K562 (cell line): ENCODE measurements at regions not wholly inside any gene's neighbourhood (a gene's known extent, or its start where the extent isn't known, plus 50 kb on each side); places are given as distances from the start of the nearest gene placed in this dataset.

Experiments
- ATAC-seq: fragments of 200-7000 bp; cut with Tn5 transposase; 3 replicates; pipeline ENCODE4 v1.9.1; 2020; ENCODE audit warnings: moderate library complexity
- BruUV-seq: library from RNA; stranded (reverse); fragments of 400-500 nt; replicated peaks from 2 replicates; lab custom pipeline; 2021; lab: Mats Ljungman, UMichigan
- CTCF ChIA-PET: fragments of 300-600 bp; formaldehyde crosslinking; extraction: SDS; loops from one replicate; lab custom pipeline; 2021; ENCODE audit warnings: low intra/inter-chr PET ratio; lab: Yijun Ruan, JAX
- POLR2A ChIA-PET: fragments of 300-600, 350-650 bp; sonication (Branson Sonifier 250); formaldehyde crosslinking; extraction: SDS; loops from one replicate; lab custom pipeline; 2021; ENCODE audit warnings: antibody characterized with exemption, inconsistent platforms; lab: Yijun Ruan, JAX
- DNase-seq, 4 experiments: peaks; one replicate each; pipeline versions ENCODE4 v3.0.0 to v3.0.0-alpha.2; 2011 to 2018; ENCODE audit warnings: low spot score in 3 of 4, mixed read lengths in 3 of 4; ENCODE audit errors: extremely low read depth in 1 of 4
- FAIRE-seq: peaks from 2 replicates; lab custom pipeline; 2011; peaks lifted over from hg19 to GRCh38; lab: Jason Lieb, UNC
- H2AFZ ChIP-seq: 2 replicates; pipeline ENCODE4 v1.6.0; 2011; ENCODE audit warnings: low read depth, low read length, control low read depth, inconsistent platforms
- H3K27ac ChIP-seq: fragments of 200-600 bp; 3 replicates; pipeline ENCODE4 v1.8.0; 2011; ENCODE audit warnings: low read depth, mild to moderate bottlenecking, control low read depth, inconsistent platforms, low read length, moderate library complexity, mixed read lengths; ENCODE audit errors: extremely low read depth
- H3K27me3 ChIP-seq, 2 experiments: fragments of 300-600 bp in 1 of 2; 2 replicates in 1 of 2; 3 replicates in 1 of 2; pipeline versions ENCODE4 v1.6.0 to v1.8.0; 2011; ENCODE audit warnings: inconsistent platforms in 2 of 2, low read length in 2 of 2, mild to moderate bottlenecking in 1 of 2, mixed read lengths in 1 of 2, moderate library complexity in 1 of 2; ENCODE audit not compliant: control insufficient read depth in 2 of 2, insufficient read depth in 2 of 2
- H3K36me3 ChIP-seq: fragments of 300-600 bp; 3 replicates; pipeline ENCODE4 v1.8.0; 2011; ENCODE audit warnings: mild to moderate bottlenecking, low read length, inconsistent platforms; ENCODE audit not compliant: control insufficient read depth, insufficient read depth
- H3K4me1 ChIP-seq, 2 experiments: fragments of 200-600 bp in 1 of 2; replicated peaks in 1 of 2; 2 replicates in 1 of 2; 3 replicates in 1 of 2; pipeline versions ENCODE4 v1.5.1 to v1.8.0; 2011; ENCODE audit warnings: inconsistent platforms in 2 of 2, low read length in 2 of 2, mild to moderate bottlenecking in 1 of 2, mixed read lengths in 1 of 2, moderate library complexity in 1 of 2; ENCODE audit not compliant: control insufficient read depth in 2 of 2, insufficient read depth in 2 of 2
- H3K4me2 ChIP-seq: 2 replicates; pipeline ENCODE4 v1.6.1; 2011; ENCODE audit warnings: low read length, control low read depth, inconsistent platforms, mixed read lengths; ENCODE audit not compliant: insufficient read depth
- H3K4me3 ChIP-seq: fragments of 200-600 bp; sonication (generic), shearing (Covaris generic); 2 replicates; pipeline ENCODE4 v1.5.1; 2016; ENCODE audit warnings: control low read depth, inconsistent platforms
- H3K79me2 ChIP-seq: fragments of 200-600 bp; 3 replicates; pipeline ENCODE4 v1.8.0; 2011; ENCODE audit warnings: low read length, inconsistent platforms; ENCODE audit not compliant: control insufficient read depth, insufficient read depth
- H3K9ac ChIP-seq, 2 experiments: 2 replicates each; pipeline versions ENCODE4 v1.6.0 to v1.6.1; 2011; ENCODE audit warnings: low read depth in 2 of 2, low read length in 2 of 2, control low read depth in 1 of 2, inconsistent platforms in 1 of 2, mild to moderate bottlenecking in 1 of 2, mixed read lengths in 1 of 2; ENCODE audit not compliant: insufficient read depth in 1 of 2
- H3K9me1 ChIP-seq: one replicate; pipeline ENCODE4 v1.6.0; 2011; ENCODE audit warnings: inconsistent platforms, mild to moderate bottlenecking, low read length, moderate library complexity; ENCODE audit not compliant: control insufficient read depth, insufficient read depth
- H3K9me3 ChIP-seq: replicated peaks from 2 replicates; pipeline ENCODE4 v1.5.1; 2011; ENCODE audit warnings: low read depth, low read length, inconsistent platforms; ENCODE audit not compliant: control insufficient read depth, insufficient read depth
- H4K20me1 ChIP-seq: replicated peaks from 2 replicates; pipeline ENCODE4 v1.6.1; 2011; ENCODE audit warnings: low read length, inconsistent platforms, mixed read lengths; ENCODE audit not compliant: control insufficient read depth, insufficient read depth
- EWSR1 ChIP-seq: fragments of 450-650 bp; IDR thresholded peaks from 2 replicates; pipeline ENCODE4 v1.6.1; 2018; ENCODE audit warnings: borderline replicate concordance, mild to moderate bottlenecking, low read depth, moderate library complexity; ENCODE audit not compliant: partially characterized antibody
- IRF2 ChIP-seq: sonication (generic); formaldehyde crosslinking; IDR thresholded peaks from 2 replicates; pipeline ENCODE4 v1.8.1; 2022; ENCODE audit warnings: mild to moderate bottlenecking, missing genetic modification reagents
- MAFG ChIP-seq: fragments of 450-650 bp; conservative IDR thresholded peaks from 2 replicates; pipeline ENCODE4 v1.6.1; 2016; ENCODE audit warnings: missing genetic modification characterization, missing compliant biosample characterization
- PHB2 ChIP-seq: fragments of 450-650 bp; IDR thresholded peaks from 2 replicates; pipeline ENCODE4 v1.6.1; 2017; ENCODE audit warnings: low read depth
- WGBS: fragments of 100-300 bp; shearing (Covaris generic); methylation state at CpG from one replicate; pipeline ENCODE4 v1.1.6; 2016; ENCODE audit warnings: low coverage, mixed read lengths; ENCODE audit not compliant: insufficient coverage; ENCODE audit errors: missing lambda C conversion rate; 5-methylcytosine and 5-hydroxymethylcytosine counted together
- in situ Hi-C: fragments of 300-500 bp; cut with MboI; formaldehyde crosslinking; loops from 4 replicates; pipeline ENCODE4 v1.15.0; 2018; ENCODE audit warnings: inconsistent platforms, mixed read lengths
- intact Hi-C: fragments of 100-400 bp; cut with micrococcal nuclease; formaldehyde crosslinking; loops from 2 replicates; pipeline ENCODE4 v1.14.2; 2022
- TF ChIP-seq, protein P1 (sequence below): fragments of 450-650 bp; IDR thresholded peaks from 2 replicates; pipeline ENCODE4 v1.7.0; 2016; ENCODE audit warnings: borderline replicate concordance
- TF ChIP-seq, protein P2 (sequence below): sonication (generic); formaldehyde crosslinking; IDR thresholded peaks from 2 replicates; pipeline ENCODE4 v1.8.1; 2023; ENCODE audit warnings: missing genetic modification reagents, mild to moderate bottlenecking, borderline replicate concordance
- TF ChIP-seq, protein P3 (sequence below): IDR thresholded peaks from 2 replicates; pipeline ENCODE4 v1.6.1; 2014; ENCODE audit warnings: antibody characterized with exemption

DNA sequence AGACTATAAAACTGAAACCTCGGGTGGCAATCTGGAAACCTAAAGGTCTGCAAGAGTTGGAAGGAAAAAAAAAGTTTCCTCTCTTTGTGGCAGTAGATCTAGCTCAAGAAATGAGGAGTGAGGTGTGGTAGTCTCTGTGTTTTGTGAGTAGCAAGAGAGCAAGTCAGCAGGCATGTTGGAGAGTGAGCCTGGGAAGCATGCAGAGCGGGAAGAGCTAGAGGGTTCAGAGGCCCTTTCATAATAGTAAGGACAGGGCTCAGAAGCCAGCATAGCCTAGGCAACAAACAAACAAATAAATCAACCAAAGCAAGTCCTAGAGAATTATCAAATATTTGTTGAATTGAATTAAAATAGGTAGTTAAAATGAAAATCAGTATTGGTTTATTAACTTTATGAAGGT lies 189.7 kb upstream of the CBLB start:
- Histone ChIP-seq H4K20me1 (no peaks in the 10 kb centered on the region), H3K4me3 (no peak overlapping the region), H3K4me2 (no peak overlapping the region), H3K79me2 (no peaks in the 10 kb centered on the region), H3K9me3 (no peaks in the 10 kb centered on the region), H3K4me1 (peaks cover 0 to 5% of the 10 kb centered on the region in 2 experiments; a peak in 1 of 5 replicates), H2AFZ (no peak overlapping the region), H3K36me3 (no peaks in the 10 kb centered on the region), H3K9ac (no peak overlapping the region), H3K27me3 (no peaks in the 10 kb centered on the region), H3K9me1 (no peaks in the 10 kb centered on the region), H3K27ac (no peak overlapping the region)
- CTCF ChIA-PET, result no interaction called here
- in situ Hi-C loops (no loop called here), intact Hi-C loops (no loop called here)
- 69% methylated on average over 2 of the region's 2 CpGs for WGBS
- TF ChIP-seq MAFG (tag) (no peak), EWSR1 (no peak)
- TF ChIP-seq, protein P1, sequence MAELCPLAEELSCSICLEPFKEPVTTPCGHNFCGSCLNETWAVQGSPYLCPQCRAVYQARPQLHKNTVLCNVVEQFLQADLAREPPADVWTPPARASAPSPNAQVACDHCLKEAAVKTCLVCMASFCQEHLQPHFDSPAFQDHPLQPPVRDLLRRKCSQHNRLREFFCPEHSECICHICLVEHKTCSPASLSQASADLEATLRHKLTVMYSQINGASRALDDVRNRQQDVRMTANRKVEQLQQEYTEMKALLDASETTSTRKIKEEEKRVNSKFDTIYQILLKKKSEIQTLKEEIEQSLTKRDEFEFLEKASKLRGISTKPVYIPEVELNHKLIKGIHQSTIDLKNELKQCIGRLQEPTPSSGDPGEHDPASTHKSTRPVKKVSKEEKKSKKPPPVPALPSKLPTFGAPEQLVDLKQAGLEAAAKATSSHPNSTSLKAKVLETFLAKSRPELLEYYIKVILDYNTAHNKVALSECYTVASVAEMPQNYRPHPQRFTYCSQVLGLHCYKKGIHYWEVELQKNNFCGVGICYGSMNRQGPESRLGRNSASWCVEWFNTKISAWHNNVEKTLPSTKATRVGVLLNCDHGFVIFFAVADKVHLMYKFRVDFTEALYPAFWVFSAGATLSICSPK, result no peak
- DNase-seq, result no peak
- BruUV-seq, result no TSS peak
- FAIRE-seq, result no peak
- POLR2A ChIA-PET, result no interaction called here
- ATAC-seq, result no peak

DNA sequence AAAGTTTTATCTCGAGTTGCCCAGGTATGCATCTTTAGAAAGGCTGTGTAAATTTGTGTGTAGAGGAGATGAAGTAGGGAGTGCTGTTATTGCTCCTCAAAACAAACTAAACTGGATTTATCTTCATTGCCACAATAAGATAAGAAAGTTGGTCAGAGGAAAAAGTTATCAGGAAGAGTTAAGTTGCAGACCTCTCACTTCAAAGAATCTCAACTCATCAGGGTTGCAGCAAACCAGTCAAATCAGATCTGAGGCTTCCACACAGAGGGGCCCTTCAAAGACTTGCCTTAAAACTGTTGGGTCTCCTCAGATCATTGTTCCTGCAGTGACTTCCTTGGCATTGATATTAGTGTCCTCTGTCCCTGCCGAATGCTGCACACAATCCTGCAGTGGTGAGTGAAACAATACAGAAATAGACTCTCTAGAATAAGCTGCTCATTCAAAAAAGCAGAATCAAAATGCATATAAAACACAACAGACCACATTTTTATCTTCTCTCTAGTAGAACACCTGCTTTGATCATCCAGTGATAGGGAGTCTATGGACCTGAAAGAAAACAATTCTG lies 191.2 kb upstream of the CBLB start:
- intact Hi-C loops (no loop called here), in situ Hi-C loops (no loop called here)
- no peaks in the 10 kb centered on the region for H3K36me3 ChIP-seq
- peaks cover 0 to 5% of the 10 kb centered on the region in 2 experiments; a peak in 1 of 5 replicates for H3K4me1 ChIP-seq
- no peak overlapping the region for H3K9ac ChIP-seq
- no peak overlapping the region for H2AFZ ChIP-seq
- H3K9me1 ChIP-seq, result no peaks in the 10 kb centered on the region
- CTCF ChIA-PET, result no interaction called here
- no peaks in the 10 kb centered on the region for H3K79me2 ChIP-seq
- no peak overlapping the region for H3K4me3 ChIP-seq
- no peaks in the 10 kb centered on the region for H3K9me3 ChIP-seq
- H4K20me1 ChIP-seq, result no peaks in the 10 kb centered on the region
- BruUV-seq, result no TSS peak
- no peak for ATAC-seq
- no peak for FAIRE-seq
- H3K27ac ChIP-seq, result no peak overlapping the region
- POLR2A ChIA-PET, result no interaction called here
- 0% methylated on average over 2 of the region's 2 CpGs for whole genome bisulfite sequencing
- no peak overlapping the region for H3K4me2 ChIP-seq
- DNase-seq, result peak in 2 of 4 experiments; percentile 5 to 18
- no peaks in the 10 kb centered on the region for H3K27me3 ChIP-seq
- TF ChIP-seq, protein P2, sequence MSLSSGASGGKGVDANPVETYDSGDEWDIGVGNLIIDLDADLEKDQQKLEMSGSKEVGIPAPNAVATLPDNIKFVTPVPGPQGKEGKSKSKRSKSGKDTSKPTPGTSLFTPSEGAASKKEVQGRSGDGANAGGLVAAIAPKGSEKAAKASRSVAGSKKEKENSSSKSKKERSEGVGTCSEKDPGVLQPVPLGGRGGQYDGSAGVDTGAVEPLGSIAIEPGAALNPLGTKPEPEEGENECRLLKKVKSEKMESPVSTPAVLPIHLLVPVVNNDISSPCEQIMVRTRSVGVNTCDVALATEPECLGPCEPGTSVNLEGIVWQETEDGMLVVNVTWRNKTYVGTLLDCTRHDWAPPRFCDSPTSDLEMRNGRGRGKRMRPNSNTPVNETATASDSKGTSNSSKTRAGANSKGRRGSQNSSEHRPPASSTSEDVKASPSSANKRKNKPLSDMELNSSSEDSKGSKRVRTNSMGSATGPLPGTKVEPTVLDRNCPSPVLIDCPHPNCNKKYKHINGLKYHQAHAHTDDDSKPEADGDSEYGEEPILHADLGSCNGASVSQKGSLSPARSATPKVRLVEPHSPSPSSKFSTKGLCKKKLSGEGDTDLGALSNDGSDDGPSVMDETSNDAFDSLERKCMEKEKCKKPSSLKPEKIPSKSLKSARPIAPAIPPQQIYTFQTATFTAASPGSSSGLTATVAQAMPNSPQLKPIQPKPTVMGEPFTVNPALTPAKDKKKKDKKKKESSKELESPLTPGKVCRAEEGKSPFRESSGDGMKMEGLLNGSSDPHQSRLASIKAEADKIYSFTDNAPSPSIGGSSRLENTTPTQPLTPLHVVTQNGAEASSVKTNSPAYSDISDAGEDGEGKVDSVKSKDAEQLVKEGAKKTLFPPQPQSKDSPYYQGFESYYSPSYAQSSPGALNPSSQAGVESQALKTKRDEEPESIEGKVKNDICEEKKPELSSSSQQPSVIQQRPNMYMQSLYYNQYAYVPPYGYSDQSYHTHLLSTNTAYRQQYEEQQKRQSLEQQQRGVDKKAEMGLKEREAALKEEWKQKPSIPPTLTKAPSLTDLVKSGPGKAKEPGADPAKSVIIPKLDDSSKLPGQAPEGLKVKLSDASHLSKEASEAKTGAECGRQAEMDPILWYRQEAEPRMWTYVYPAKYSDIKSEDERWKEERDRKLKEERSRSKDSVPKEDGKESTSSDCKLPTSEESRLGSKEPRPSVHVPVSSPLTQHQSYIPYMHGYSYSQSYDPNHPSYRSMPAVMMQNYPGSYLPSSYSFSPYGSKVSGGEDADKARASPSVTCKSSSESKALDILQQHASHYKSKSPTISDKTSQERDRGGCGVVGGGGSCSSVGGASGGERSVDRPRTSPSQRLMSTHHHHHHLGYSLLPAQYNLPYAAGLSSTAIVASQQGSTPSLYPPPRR, result no peak
- TF ChIP-seq IRF2 (CRISPR knock-in tag) (no peak), PHB2 (no peak)
- TF ChIP-seq, protein P3, sequence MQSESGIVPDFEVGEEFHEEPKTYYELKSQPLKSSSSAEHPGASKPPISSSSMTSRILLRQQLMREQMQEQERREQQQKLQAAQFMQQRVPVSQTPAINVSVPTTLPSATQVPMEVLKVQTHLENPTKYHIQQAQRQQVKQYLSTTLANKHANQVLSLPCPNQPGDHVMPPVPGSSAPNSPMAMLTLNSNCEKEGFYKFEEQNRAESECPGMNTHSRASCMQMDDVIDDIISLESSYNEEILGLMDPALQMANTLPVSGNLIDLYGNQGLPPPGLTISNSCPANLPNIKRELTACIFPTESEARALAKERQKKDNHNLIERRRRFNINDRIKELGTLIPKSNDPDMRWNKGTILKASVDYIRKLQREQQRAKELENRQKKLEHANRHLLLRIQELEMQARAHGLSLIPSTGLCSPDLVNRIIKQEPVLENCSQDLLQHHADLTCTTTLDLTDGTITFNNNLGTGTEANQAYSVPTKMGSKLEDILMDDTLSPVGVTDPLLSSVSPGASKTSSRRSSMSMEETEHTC, result no peak
